ENCODE measurements at regions not wholly inside any gene's neighbourhood (a gene's known extent, or its start where the extent isn't known, plus 50 kb on each side); places are given as distances from the start of the nearest gene placed in this dataset.

- H2AFZ ChIP-seq (ENCODE audit: control insufficient read depth, low read length): no peak overlapping the region
- dilution Hi-C loops (cut with MboI; ENCODE audit: extremely low pct_ligation_motif_present, low sequenced_read_pairs): no loop called here
- no peak for FAIRE-seq
Observed at GRCh38 chr14:44609201-44609600, 102.1 kb upstream of the FSCB start.

DNA sequence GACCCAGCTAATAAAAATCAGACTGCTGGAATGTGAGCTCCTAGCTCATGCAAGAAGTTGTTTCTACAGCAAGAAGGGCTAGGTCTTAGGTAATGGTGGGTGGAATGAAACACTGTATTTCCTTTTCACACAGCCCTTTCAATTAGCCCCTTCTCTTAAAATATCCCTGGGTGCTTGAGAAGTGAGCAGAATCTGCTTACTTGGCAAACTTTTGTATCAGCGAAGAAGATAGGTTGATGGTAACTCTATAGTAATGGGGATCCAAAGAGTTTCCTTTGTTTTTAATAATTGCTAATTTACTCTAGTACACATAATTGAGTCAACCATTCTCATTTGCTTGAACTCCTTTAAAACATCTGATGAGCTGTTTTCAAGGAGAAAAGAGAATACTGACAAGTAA lies 100.6 kb upstream of the FSCB start:
- H3K27me3 ChIP-seq (ENCODE audit: control insufficient read depth, extremely low read depth, insufficient read depth, low read length): no peaks in the 10 kb centered on the region
- no peaks in the 10 kb centered on the region for H4K20me1 ChIP-seq (ENCODE audit: control insufficient read depth, extremely low read depth, insufficient read depth, low read length)
- no peak overlapping the region for H3K9ac ChIP-seq (ENCODE audit: control insufficient read depth, extremely low read depth, insufficient read depth, low read length)
- H2AFZ ChIP-seq (ENCODE audit: control insufficient read depth, low read length): no peak overlapping the region
- H3K4me1 ChIP-seq (ENCODE audit: control insufficient read depth, extremely low read depth, insufficient read depth, low read length): no peaks in the 10 kb centered on the region
- dilution Hi-C loops (cut with MboI; ENCODE audit: extremely low pct_ligation_motif_present, low sequenced_read_pairs): no loop called here
- no peak overlapping the region for H3K27ac ChIP-seq (ENCODE audit: control insufficient read depth, insufficient read depth, low read length)
- no peak overlapping the region for H3K4me3 ChIP-seq (ENCODE audit: control insufficient read depth in 2 of 3, extremely low read depth in 1 of 3, insufficient read depth in 2 of 3, low read depth in 1 of 3, low read length in 3 of 3)
- H3K4me2 ChIP-seq (ENCODE audit: control insufficient read depth, extremely low read depth, insufficient read depth, low read depth, low read length): no peak overlapping the region
- H3K79me2 ChIP-seq (ENCODE audit: control insufficient read depth, insufficient read depth, low read length): no peaks in the 10 kb centered on the region
- H3K9me3 ChIP-seq (ENCODE audit: control insufficient read depth, low read depth, low read length): no peaks in the 10 kb centered on the region
- TF ChIP-seq CTCF (optimal IDR thresholded peaks at IDR 0.05 in 1 of 3, IDR thresholded peaks at IDR 0.05 in 1 of 3, conservative IDR thresholded peaks at IDR 0.05 in 1 of 3; ENCODE audit: extremely low read depth in 1 of 3, insufficient read depth in 2 of 3, low read length in 3 of 3): no peak
- DNase-seq (ENCODE audit: low read depth, low spot score) (no peak), FAIRE-seq (no peak)
- no peaks in the 10 kb centered on the region for H3K36me3 ChIP-seq (ENCODE audit: control insufficient read depth in 2 of 2, extremely low read depth in 1 of 2, insufficient read depth in 2 of 2, low read length in 2 of 2)
- no peaks in the 10 kb centered on the region for H3K9me1 ChIP-seq (ENCODE audit: control insufficient read depth, extremely low read depth, insufficient read depth, low read length)

More at GRCh38 chr14:44609201-44609600, 102.1 kb upstream of the FSCB start:
- H3K79me2 ChIP-seq (ENCODE audit: control insufficient read depth, insufficient read depth, low read length): no peaks in the 10 kb centered on the region
- no peak overlapping the region for H3K4me2 ChIP-seq (ENCODE audit: control insufficient read depth, extremely low read depth, insufficient read depth, low read depth, low read length)
- no peaks in the 10 kb centered on the region for H3K27me3 ChIP-seq (ENCODE audit: control insufficient read depth, extremely low read depth, insufficient read depth, low read length)
- H3K9me3 ChIP-seq (ENCODE audit: control insufficient read depth, low read depth, low read length): no peaks in the 10 kb centered on the region
- no peaks in the 10 kb centered on the region for H3K9me1 ChIP-seq (ENCODE audit: control insufficient read depth, extremely low read depth, insufficient read depth, low read length)
- H3K4me3 ChIP-seq (ENCODE audit: control insufficient read depth in 2 of 3, extremely low read depth in 1 of 3, insufficient read depth in 2 of 3, low read depth in 1 of 3, low read length in 3 of 3): no peak overlapping the region
- TF ChIP-seq EZH2 (IDR thresholded peaks at IDR 0.05; ENCODE audit: low read length) (no peak), CTCF (optimal IDR thresholded peaks at IDR 0.05 in 1 of 3, IDR thresholded peaks at IDR 0.05 in 1 of 3, conservative IDR thresholded peaks at IDR 0.05 in 1 of 3; ENCODE audit: extremely low read depth in 1 of 3, insufficient read depth in 2 of 3, low read length in 3 of 3) (no peak)
- H3K4me1 ChIP-seq (ENCODE audit: control insufficient read depth, extremely low read depth, insufficient read depth, low read length): no peaks in the 10 kb centered on the region
- DNase-seq (ENCODE audit: low read depth, low spot score): no peak
- no peaks in the 10 kb centered on the region for H3K36me3 ChIP-seq (ENCODE audit: control insufficient read depth in 2 of 2, extremely low read depth in 1 of 2, insufficient read depth in 2 of 2, low read length in 2 of 2)
- H3K9ac ChIP-seq (ENCODE audit: control insufficient read depth, extremely low read depth, insufficient read depth, low read length): no peak overlapping the region
- H4K20me1 ChIP-seq (ENCODE audit: control insufficient read depth, extremely low read depth, insufficient read depth, low read length): no peaks in the 10 kb centered on the region
- no peak overlapping the region for H3K27ac ChIP-seq (ENCODE audit: control insufficient read depth, insufficient read depth, low read length)

Data from keratinocyte (primary cell).